K562 (cell line): ENCODE measurements at regions not wholly inside any gene's neighbourhood (a gene's known extent, or its start where the extent isn't known, plus 50 kb on each side); places are given as distances from the start of the nearest gene placed in this dataset.

Source experiments
- ATAC-seq: fragments of 200-7000 bp; cut with Tn5 transposase; 3 replicates; pipeline ENCODE4 v1.9.1; 2020; ENCODE audit warnings: moderate library complexity
- BruUV-seq: library from RNA; stranded (reverse); fragments of 400-500 nt; replicated peaks from 2 replicates; lab custom pipeline; 2021; lab: Mats Ljungman, UMichigan
- CTCF ChIA-PET: fragments of 300-600 bp; formaldehyde crosslinking; extraction: SDS; loops from one replicate; lab custom pipeline; 2021; ENCODE audit warnings: low intra/inter-chr PET ratio; lab: Yijun Ruan, JAX
- POLR2A ChIA-PET: fragments of 300-600, 350-650 bp; sonication (Branson Sonifier 250); formaldehyde crosslinking; extraction: SDS; loops from one replicate; lab custom pipeline; 2021; ENCODE audit warnings: antibody characterized with exemption, inconsistent platforms; lab: Yijun Ruan, JAX
- DNase-seq, 4 experiments: peaks; one replicate each; pipeline versions ENCODE4 v3.0.0 to v3.0.0-alpha.2; 2011 to 2018; ENCODE audit warnings: low spot score in 3 of 4, mixed read lengths in 3 of 4; ENCODE audit errors: extremely low read depth in 1 of 4
- FAIRE-seq: peaks from 2 replicates; lab custom pipeline; 2011; peaks lifted over from hg19 to GRCh38; lab: Jason Lieb, UNC
- H2AFZ ChIP-seq: 2 replicates; pipeline ENCODE4 v1.6.0; 2011; ENCODE audit warnings: low read depth, low read length, control low read depth, inconsistent platforms
- H3K27ac ChIP-seq: fragments of 200-600 bp; 3 replicates; pipeline ENCODE4 v1.8.0; 2011; ENCODE audit warnings: low read depth, mild to moderate bottlenecking, control low read depth, inconsistent platforms, low read length, moderate library complexity, mixed read lengths; ENCODE audit errors: extremely low read depth
- H3K27me3 ChIP-seq, 2 experiments: fragments of 300-600 bp in 1 of 2; 2 replicates in 1 of 2; 3 replicates in 1 of 2; pipeline versions ENCODE4 v1.6.0 to v1.8.0; 2011; ENCODE audit warnings: inconsistent platforms in 2 of 2, low read length in 2 of 2, mild to moderate bottlenecking in 1 of 2, mixed read lengths in 1 of 2, moderate library complexity in 1 of 2; ENCODE audit not compliant: control insufficient read depth in 2 of 2, insufficient read depth in 2 of 2
- H3K36me3 ChIP-seq: fragments of 300-600 bp; 3 replicates; pipeline ENCODE4 v1.8.0; 2011; ENCODE audit warnings: mild to moderate bottlenecking, low read length, inconsistent platforms; ENCODE audit not compliant: control insufficient read depth, insufficient read depth
- H3K4me1 ChIP-seq, 2 experiments: fragments of 200-600 bp in 1 of 2; replicated peaks in 1 of 2; 2 replicates in 1 of 2; 3 replicates in 1 of 2; pipeline versions ENCODE4 v1.5.1 to v1.8.0; 2011; ENCODE audit warnings: inconsistent platforms in 2 of 2, low read length in 2 of 2, mild to moderate bottlenecking in 1 of 2, mixed read lengths in 1 of 2, moderate library complexity in 1 of 2; ENCODE audit not compliant: control insufficient read depth in 2 of 2, insufficient read depth in 2 of 2
- H3K4me2 ChIP-seq: 2 replicates; pipeline ENCODE4 v1.6.1; 2011; ENCODE audit warnings: low read length, control low read depth, inconsistent platforms, mixed read lengths; ENCODE audit not compliant: insufficient read depth
- H3K4me3 ChIP-seq: fragments of 200-600 bp; sonication (generic), shearing (Covaris generic); 2 replicates; pipeline ENCODE4 v1.5.1; 2016; ENCODE audit warnings: control low read depth, inconsistent platforms
- H3K79me2 ChIP-seq: fragments of 200-600 bp; 3 replicates; pipeline ENCODE4 v1.8.0; 2011; ENCODE audit warnings: low read length, inconsistent platforms; ENCODE audit not compliant: control insufficient read depth, insufficient read depth
- H3K9ac ChIP-seq, 2 experiments: 2 replicates each; pipeline versions ENCODE4 v1.6.0 to v1.6.1; 2011; ENCODE audit warnings: low read depth in 2 of 2, low read length in 2 of 2, control low read depth in 1 of 2, inconsistent platforms in 1 of 2, mild to moderate bottlenecking in 1 of 2, mixed read lengths in 1 of 2; ENCODE audit not compliant: insufficient read depth in 1 of 2
- H3K9me1 ChIP-seq: one replicate; pipeline ENCODE4 v1.6.0; 2011; ENCODE audit warnings: inconsistent platforms, mild to moderate bottlenecking, low read length, moderate library complexity; ENCODE audit not compliant: control insufficient read depth, insufficient read depth
- H3K9me3 ChIP-seq: replicated peaks from 2 replicates; pipeline ENCODE4 v1.5.1; 2011; ENCODE audit warnings: low read depth, low read length, inconsistent platforms; ENCODE audit not compliant: control insufficient read depth, insufficient read depth
- H4K20me1 ChIP-seq: replicated peaks from 2 replicates; pipeline ENCODE4 v1.6.1; 2011; ENCODE audit warnings: low read length, inconsistent platforms, mixed read lengths; ENCODE audit not compliant: control insufficient read depth, insufficient read depth
- NCOA6 ChIP-seq: fragments of 450-650 bp; IDR thresholded peaks from 2 replicates; pipeline ENCODE4 v1.6.1; 2017; ENCODE audit warnings: mild to moderate bottlenecking
- PYGO2 ChIP-seq: fragments of 450-650 bp; IDR thresholded peaks from 2 replicates; pipeline ENCODE4 v1.6.1; 2016; ENCODE audit warnings: mild to moderate bottlenecking, missing genetic modification characterization, moderate library complexity, missing compliant biosample characterization
- REST ChIP-seq, 2 experiments: fragments of 450-650 bp; formaldehyde crosslinking in 1 of 2; IDR thresholded peaks; 2 replicates each; pipeline versions ENCODE4 v1.4.0 to v1.6.1; 2014 to 2020; ENCODE audit warnings: mild to moderate bottlenecking in 2 of 2, borderline replicate concordance in 1 of 2, low read depth in 1 of 2
- ZMIZ1 ChIP-seq, 2 experiments: fragments of 150-350 bp in 1 of 2; IDR thresholded peaks; 2 replicates each; pipeline ENCODE4 v1.6.1; 2012 to 2016; ENCODE audit warnings: low read depth in 2 of 2, low read length in 2 of 2, mild to moderate bottlenecking in 1 of 2, moderate library complexity in 1 of 2
- WGBS: fragments of 100-300 bp; shearing (Covaris generic); methylation state at CpG from one replicate; pipeline ENCODE4 v1.1.6; 2016; ENCODE audit warnings: low coverage, mixed read lengths; ENCODE audit not compliant: insufficient coverage; ENCODE audit errors: missing lambda C conversion rate; 5-methylcytosine and 5-hydroxymethylcytosine counted together
- in situ Hi-C: fragments of 300-500 bp; cut with MboI; formaldehyde crosslinking; loops from 4 replicates; pipeline ENCODE4 v1.15.0; 2018; ENCODE audit warnings: inconsistent platforms, mixed read lengths
- intact Hi-C: fragments of 100-400 bp; cut with micrococcal nuclease; formaldehyde crosslinking; loops from 2 replicates; pipeline ENCODE4 v1.14.2; 2022

GRCh38 chr5:111856876-111857466 is 100.0 kb upstream of the NREP start (continued):
- TF ChIP-seq ZMIZ1 (IDR thresholded peaks at IDR 0.05; ENCODE audit: low read depth in 2 of 2, low read length in 2 of 2): no peak
- TF ChIP-seq NCOA6: no peak
- TF ChIP-seq PYGO2: no peak

DNA sequence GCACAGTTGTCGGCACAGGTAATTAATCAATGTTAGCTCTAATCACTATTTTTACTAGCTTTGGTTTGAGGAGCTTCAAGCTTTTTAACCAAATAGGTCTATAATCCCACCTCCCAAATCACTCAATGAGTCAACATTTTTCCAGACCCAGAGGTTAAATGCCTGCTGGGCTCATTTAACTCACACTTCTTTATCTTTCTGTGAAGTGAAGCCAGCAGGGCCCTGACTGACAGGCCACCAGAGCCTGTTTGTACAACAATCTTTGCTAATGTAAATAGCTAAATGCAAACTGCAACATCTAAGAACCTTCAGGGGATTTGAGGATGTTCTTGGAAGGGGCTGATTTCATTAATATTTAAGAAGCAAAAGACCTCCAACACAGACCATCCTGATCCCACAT is 98.4 kb upstream of the NREP start:
- Histone ChIP-seq H3K27ac (no peak overlapping the region), H3K4me3 (no peak overlapping the region), H4K20me1 (no peaks in the 10 kb centered on the region), H3K9me3 (no peaks in the 10 kb centered on the region), H3K36me3 (no peaks in the 10 kb centered on the region), H3K9me1 (no peaks in the 10 kb centered on the region), H3K27me3 (no peaks in the 10 kb centered on the region), H2AFZ (no peak overlapping the region), H3K79me2 (no peaks in the 10 kb centered on the region), H3K4me2 (no peak overlapping the region), H3K4me1 (no peaks in the 10 kb centered on the region), H3K9ac (no peak overlapping the region)
- FAIRE-seq (no peak), DNase-seq (no peak), ATAC-seq (no peak)
- intact Hi-C loops (no loop called here), in situ Hi-C loops (no loop called here)
- CTCF ChIA-PET: no interaction called here
- POLR2A ChIA-PET: no interaction called here
- WGBS: 0% methylated on average over 1 of the region's 1 CpG
- BruUV-seq: no TSS peak
- no peak for TF ChIP-seq REST (IDR thresholded peaks at IDR 0.05; ENCODE audit: borderline replicate concordance)
- no peak for TF ChIP-seq REST (CRISPR knock-in tag; IDR thresholded peaks at IDR 0.05; ENCODE audit: low read depth)
